ENCODE measurements at regions not wholly inside any gene's neighbourhood (a gene's known extent, or its start where the extent isn't known, plus 50 kb on each side); places are given as distances from the start of the nearest gene placed in this dataset.

- TF ChIP-seq CTCF (IDR thresholded peaks at IDR 0.05; ENCODE audit: insufficient read depth, low read length, poor library complexity, severe bottlenecking) (no peak), EZH2phosphoT487 (conservative IDR thresholded peaks at IDR 0.05; ENCODE audit: low read length) (no peak)
- Histone ChIP-seq H3K79me2 (ENCODE audit: insufficient read depth, low read length) (no peaks in the 10 kb centered on the region), H3K27me3 (ENCODE audit: low read length) (no peaks in the 10 kb centered on the region), H3F3A (ENCODE audit: insufficient read depth) (no peaks in the 10 kb centered on the region), H3K27ac (ENCODE audit: low read depth, low read length) (no peak overlapping the region), H3K36me3 (ENCODE audit: low read length) (no peaks in the 10 kb centered on the region), H3K9me3 (ENCODE audit: insufficient read depth, low read length) (no peaks in the 10 kb centered on the region), H3K4me3 (ENCODE audit: insufficient read depth, low read length, poor library complexity, severe bottlenecking) (no peak overlapping the region), H3K9ac (ENCODE audit: low read length) (no peak overlapping the region), H3K4me2 (ENCODE audit: low read depth, low read length, poor library complexity, severe bottlenecking) (no peak overlapping the region), H3K9me2 (replicated peaks; ENCODE audit: insufficient read depth, low read length) (no peaks in the 10 kb centered on the region), H2AFZ (ENCODE audit: low read depth, low read length, severe bottlenecking) (no peak overlapping the region), H4K20me1 (ENCODE audit: low read depth, low read length) (no peaks in the 10 kb centered on the region)
Measured at GRCh38 chr17:71634376-71634775, 486.4 kb upstream of the SOX9 start.

- H4K20me1 ChIP-seq (ENCODE audit: low read depth, low read length): no peaks in the 10 kb centered on the region
- no peak overlapping the region for H3K9ac ChIP-seq (ENCODE audit: low read length)
- H3K4me2 ChIP-seq (ENCODE audit: low read depth, low read length, poor library complexity, severe bottlenecking): no peak overlapping the region
- no peak overlapping the region for H3K4me3 ChIP-seq (ENCODE audit: insufficient read depth, low read length, poor library complexity, severe bottlenecking)
- no peaks in the 10 kb centered on the region for H3K36me3 ChIP-seq (ENCODE audit: low read length)
- no peak overlapping the region for H2AFZ ChIP-seq (ENCODE audit: low read depth, low read length, severe bottlenecking)
- H3K27me3 ChIP-seq (ENCODE audit: low read length): no peaks in the 10 kb centered on the region
- TF ChIP-seq EZH2phosphoT487 (conservative IDR thresholded peaks at IDR 0.05; ENCODE audit: low read length): no peak
- TF ChIP-seq CTCF (IDR thresholded peaks at IDR 0.05; ENCODE audit: insufficient read depth, low read length, poor library complexity, severe bottlenecking): no peak
- no peaks in the 10 kb centered on the region for H3K79me2 ChIP-seq (ENCODE audit: insufficient read depth, low read length)
- no peaks in the 10 kb centered on the region for H3K9me3 ChIP-seq (ENCODE audit: insufficient read depth, low read length)
- H3F3A ChIP-seq (ENCODE audit: insufficient read depth): no peaks in the 10 kb centered on the region
- no peak overlapping the region for H3K27ac ChIP-seq (ENCODE audit: low read depth, low read length)
- H3K9me2 ChIP-seq (replicated peaks; ENCODE audit: insufficient read depth, low read length): no peaks in the 10 kb centered on the region
Measured at GRCh38 chr17:71635187-71635586, 485.6 kb upstream of the SOX9 start.

DNA sequence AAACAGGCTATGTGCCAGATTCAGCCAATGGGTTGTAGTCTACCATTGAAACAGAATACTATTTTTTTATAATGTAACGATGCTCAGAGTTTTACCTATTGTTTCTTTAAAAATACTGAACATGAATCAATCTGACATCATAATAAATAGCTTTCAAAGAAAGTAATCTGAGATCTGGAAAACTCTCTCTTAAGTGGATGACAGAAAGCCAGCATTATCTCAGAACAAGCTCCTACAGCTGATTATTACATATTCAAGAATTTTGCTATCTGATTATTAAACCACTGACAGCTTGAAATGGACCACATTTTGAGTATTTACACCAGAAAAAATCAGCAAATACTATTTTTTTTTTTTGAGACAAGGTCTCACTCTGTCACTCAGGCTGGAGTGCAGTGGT is 484.2 kb upstream of the SOX9 start:
- Histone ChIP-seq H3K79me2 (ENCODE audit: insufficient read depth, low read length) (no peaks in the 10 kb centered on the region), H3K9me2 (replicated peaks; ENCODE audit: insufficient read depth, low read length) (no peaks in the 10 kb centered on the region), H2AFZ (ENCODE audit: low read depth, low read length, severe bottlenecking) (no peak overlapping the region), H3K4me2 (ENCODE audit: low read depth, low read length, poor library complexity, severe bottlenecking) (no peak overlapping the region), H3K9ac (ENCODE audit: low read length) (no peak overlapping the region), H3K9me3 (ENCODE audit: insufficient read depth, low read length) (no peaks in the 10 kb centered on the region), H4K20me1 (ENCODE audit: low read depth, low read length) (no peaks in the 10 kb centered on the region), H3F3A (ENCODE audit: insufficient read depth) (no peaks in the 10 kb centered on the region), H3K36me3 (ENCODE audit: low read length) (no peaks in the 10 kb centered on the region), H3K27ac (ENCODE audit: low read depth, low read length) (no peak overlapping the region), H3K27me3 (ENCODE audit: low read length) (no peaks in the 10 kb centered on the region), H3K4me3 (ENCODE audit: insufficient read depth, low read length, poor library complexity, severe bottlenecking) (no peak overlapping the region)
- no peak for TF ChIP-seq CTCF (IDR thresholded peaks at IDR 0.05; ENCODE audit: insufficient read depth, low read length, poor library complexity, severe bottlenecking)
- no peak for TF ChIP-seq EZH2phosphoT487 (conservative IDR thresholded peaks at IDR 0.05; ENCODE audit: low read length)

DNA sequence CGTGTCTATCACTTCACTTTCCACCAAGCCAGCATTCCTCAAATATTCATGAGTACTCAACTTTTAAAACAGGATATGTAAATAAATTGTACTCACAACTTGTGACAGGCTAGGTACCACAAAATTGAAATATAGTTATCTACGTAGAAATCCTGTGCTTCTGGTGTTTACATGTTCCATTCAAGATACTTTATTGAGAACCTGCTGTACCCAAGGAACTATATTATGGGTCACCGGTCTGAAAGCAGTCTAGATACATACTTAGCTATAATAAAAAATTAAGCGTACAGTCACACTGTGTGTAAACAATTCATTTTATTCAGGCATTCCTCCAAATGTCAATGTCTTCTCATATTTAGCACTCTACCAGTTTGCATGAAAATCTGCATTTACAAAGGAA is 482.2 kb upstream of the SOX9 start:
- TF ChIP-seq CTCF (IDR thresholded peaks at IDR 0.05; ENCODE audit: insufficient read depth, low read length, poor library complexity, severe bottlenecking) (no peak), EZH2phosphoT487 (conservative IDR thresholded peaks at IDR 0.05; ENCODE audit: low read length) (no peak)
- Histone ChIP-seq H3K36me3 (ENCODE audit: low read length) (no peaks in the 10 kb centered on the region), H4K20me1 (ENCODE audit: low read depth, low read length) (no peaks in the 10 kb centered on the region), H3K4me2 (ENCODE audit: low read depth, low read length, poor library complexity, severe bottlenecking) (no peak overlapping the region), H3K27me3 (ENCODE audit: low read length) (no peaks in the 10 kb centered on the region), H3K9me2 (replicated peaks; ENCODE audit: insufficient read depth, low read length) (no peaks in the 10 kb centered on the region), H3K9me3 (ENCODE audit: insufficient read depth, low read length) (no peaks in the 10 kb centered on the region), H3K9ac (ENCODE audit: low read length) (no peak overlapping the region), H3F3A (ENCODE audit: insufficient read depth) (no peaks in the 10 kb centered on the region), H3K4me3 (ENCODE audit: insufficient read depth, low read length, poor library complexity, severe bottlenecking) (no peak overlapping the region), H2AFZ (ENCODE audit: low read depth, low read length, severe bottlenecking) (no peak overlapping the region), H3K27ac (ENCODE audit: low read depth, low read length) (no peak overlapping the region), H3K79me2 (ENCODE audit: insufficient read depth, low read length) (no peaks in the 10 kb centered on the region)
